GM06990 (cell line): ENCODE measurements at regions not wholly inside any gene's neighbourhood (a gene's known extent, or its start where the extent isn't known, plus 50 kb on each side); places are given as distances from the start of the nearest gene placed in this dataset.

Source experiments
- DNase-seq: peaks from one replicate; pipeline ENCODE4 v3.0.0-alpha.2; 2011; ENCODE audit not compliant: insufficient read length; ENCODE audit errors: extremely low read depth
- H3K27me3 ChIP-seq: replicated peaks from 2 replicates; pipeline ENCODE4 v1.6.0; 2011; ENCODE audit warnings: low read length; ENCODE audit not compliant: control insufficient read depth, insufficient read depth
- H3K36me3 ChIP-seq: 2 replicates; pipeline ENCODE4 v1.5.1; 2011; ENCODE audit warnings: low read length; ENCODE audit not compliant: control insufficient read depth, insufficient read depth
- H3K4me3 ChIP-seq: replicated peaks from 2 replicates; pipeline ENCODE4 v1.5.1; 2011; ENCODE audit warnings: low read depth, mild to moderate bottlenecking, control low read depth, low read length
- TF ChIP-seq, protein P1 (sequence below): IDR thresholded peaks from 2 replicates; pipeline ENCODE4 v1.5.1; 2011; ENCODE audit warnings: low read length, control low read depth, mild to moderate bottlenecking, inconsistent platforms; ENCODE audit not compliant: insufficient read depth, poor library complexity, severe bottlenecking

DNA sequence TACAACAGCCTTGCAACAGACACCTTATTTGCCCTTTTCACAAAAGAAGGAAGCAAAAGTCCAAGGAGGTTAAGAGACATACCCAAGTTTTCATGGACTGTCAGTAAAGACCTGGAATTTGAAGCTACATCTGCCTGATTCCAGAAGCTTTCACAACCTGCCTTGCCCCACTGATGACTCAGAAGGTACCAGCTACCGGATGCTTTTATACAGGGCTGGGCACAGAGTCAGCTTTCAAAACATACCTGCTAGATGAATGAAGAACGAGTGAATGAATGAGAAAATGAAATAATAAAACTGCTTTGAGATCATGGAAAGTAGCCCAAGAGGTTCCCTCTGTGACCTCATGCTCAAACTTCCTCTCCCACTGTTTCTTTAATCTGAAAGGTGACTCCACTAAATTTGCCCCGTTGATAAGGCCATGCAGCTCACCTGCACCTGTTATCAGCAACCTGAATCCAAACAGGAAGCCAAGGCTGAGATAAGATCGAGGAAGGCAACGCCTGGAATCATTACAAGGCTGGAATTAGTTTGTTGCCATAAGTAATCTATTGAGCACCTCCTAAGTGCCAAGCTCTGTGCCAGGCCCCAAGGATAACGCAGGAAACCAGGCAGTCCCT lies 151.5 kb downstream of the WDR11 start:
- no peaks in the 10 kb centered on the region for H3K27me3 ChIP-seq
- H3K36me3 ChIP-seq, result no peaks in the 10 kb centered on the region
- TF ChIP-seq, protein P1, sequence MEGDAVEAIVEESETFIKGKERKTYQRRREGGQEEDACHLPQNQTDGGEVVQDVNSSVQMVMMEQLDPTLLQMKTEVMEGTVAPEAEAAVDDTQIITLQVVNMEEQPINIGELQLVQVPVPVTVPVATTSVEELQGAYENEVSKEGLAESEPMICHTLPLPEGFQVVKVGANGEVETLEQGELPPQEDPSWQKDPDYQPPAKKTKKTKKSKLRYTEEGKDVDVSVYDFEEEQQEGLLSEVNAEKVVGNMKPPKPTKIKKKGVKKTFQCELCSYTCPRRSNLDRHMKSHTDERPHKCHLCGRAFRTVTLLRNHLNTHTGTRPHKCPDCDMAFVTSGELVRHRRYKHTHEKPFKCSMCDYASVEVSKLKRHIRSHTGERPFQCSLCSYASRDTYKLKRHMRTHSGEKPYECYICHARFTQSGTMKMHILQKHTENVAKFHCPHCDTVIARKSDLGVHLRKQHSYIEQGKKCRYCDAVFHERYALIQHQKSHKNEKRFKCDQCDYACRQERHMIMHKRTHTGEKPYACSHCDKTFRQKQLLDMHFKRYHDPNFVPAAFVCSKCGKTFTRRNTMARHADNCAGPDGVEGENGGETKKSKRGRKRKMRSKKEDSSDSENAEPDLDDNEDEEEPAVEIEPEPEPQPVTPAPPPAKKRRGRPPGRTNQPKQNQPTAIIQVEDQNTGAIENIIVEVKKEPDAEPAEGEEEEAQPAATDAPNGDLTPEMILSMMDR, result no peak
- no peak for DNase-seq
- no peak overlapping the region for H3K4me3 ChIP-seq

DNA sequence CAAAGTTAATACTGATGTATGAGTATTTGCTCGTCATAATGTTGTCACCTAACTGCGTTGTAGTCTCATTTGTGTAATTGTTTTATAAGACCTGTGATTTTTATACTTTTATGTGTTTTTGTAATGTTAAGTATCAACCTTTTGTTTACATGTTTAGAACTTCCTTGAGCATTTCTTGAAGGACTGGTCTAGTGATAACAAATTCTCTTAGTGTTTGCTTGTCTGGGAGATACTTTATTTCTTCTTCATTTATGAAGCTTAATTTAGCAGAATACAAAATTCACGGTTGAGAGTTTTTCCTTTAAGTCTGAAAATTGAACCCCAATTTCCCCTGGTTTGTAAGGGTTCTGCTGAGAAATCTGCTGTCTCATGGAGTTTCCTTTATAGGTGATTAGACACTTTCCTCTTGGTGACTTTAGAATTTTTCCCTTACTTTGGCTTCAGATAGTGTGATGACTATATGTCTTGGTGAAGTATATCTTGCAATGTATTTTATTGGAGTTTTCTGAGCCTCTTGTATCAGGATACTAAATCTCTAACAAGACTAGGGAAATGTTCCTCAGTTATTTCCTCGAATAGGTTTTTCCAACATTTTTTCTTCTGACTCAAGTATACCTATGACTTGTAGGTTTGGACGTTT lies 154.9 kb downstream of the WDR11 start:
- Histone ChIP-seq H3K27me3 (no peaks in the 10 kb centered on the region), H3K4me3 (no peak overlapping the region), H3K36me3 (no peaks in the 10 kb centered on the region)
- TF ChIP-seq, protein P1, result no peak
- DNase-seq, result no peak

DNA sequence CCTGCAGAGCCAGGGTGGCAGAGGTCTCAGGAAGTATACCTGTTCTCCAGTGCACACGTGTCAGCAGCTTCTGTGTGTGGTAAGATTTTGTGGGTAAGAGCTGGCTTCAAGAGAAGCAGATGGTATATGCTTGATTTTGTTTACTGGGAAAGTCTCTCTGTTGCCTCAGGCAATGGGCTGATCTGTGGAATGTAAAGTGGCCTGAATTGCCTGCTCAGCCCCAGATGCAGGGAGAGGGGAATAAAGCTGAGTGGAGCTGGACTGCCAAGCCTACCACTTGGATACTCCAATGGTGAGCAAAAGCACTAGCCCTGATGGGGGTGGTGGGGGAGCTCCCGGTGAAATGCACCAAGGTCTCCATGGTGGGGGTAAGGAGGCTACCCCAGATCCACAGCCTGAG lies 156.1 kb downstream of the WDR11 start:
- no peaks in the 10 kb centered on the region for H3K27me3 ChIP-seq
- DNase-seq, result no peak
- no peaks in the 10 kb centered on the region for H3K36me3 ChIP-seq
- TF ChIP-seq, protein P1, result no peak
- H3K4me3 ChIP-seq, result no peak overlapping the region

DNA sequence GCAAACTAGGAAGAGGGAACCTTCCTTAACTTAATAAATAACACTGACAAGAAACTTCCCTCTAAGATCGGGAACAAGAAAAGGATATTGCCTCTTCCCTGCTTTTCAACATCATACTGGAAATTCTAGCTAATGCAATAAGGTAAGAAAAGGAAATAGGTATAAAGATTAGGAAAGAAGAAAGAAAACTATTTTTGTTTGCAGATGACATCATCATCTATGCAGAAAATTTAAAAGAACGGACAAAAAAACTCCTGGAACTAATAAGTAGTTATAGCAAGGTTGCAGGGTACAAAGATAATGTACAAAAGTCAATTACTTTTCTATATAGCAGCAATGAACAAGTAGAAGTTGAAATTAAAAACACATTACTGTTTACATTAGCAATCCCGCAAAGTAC lies 164.8 kb downstream of the WDR11 start:
- TF ChIP-seq, protein P1, result no peak
- no peak overlapping the region for H3K4me3 ChIP-seq

DNA sequence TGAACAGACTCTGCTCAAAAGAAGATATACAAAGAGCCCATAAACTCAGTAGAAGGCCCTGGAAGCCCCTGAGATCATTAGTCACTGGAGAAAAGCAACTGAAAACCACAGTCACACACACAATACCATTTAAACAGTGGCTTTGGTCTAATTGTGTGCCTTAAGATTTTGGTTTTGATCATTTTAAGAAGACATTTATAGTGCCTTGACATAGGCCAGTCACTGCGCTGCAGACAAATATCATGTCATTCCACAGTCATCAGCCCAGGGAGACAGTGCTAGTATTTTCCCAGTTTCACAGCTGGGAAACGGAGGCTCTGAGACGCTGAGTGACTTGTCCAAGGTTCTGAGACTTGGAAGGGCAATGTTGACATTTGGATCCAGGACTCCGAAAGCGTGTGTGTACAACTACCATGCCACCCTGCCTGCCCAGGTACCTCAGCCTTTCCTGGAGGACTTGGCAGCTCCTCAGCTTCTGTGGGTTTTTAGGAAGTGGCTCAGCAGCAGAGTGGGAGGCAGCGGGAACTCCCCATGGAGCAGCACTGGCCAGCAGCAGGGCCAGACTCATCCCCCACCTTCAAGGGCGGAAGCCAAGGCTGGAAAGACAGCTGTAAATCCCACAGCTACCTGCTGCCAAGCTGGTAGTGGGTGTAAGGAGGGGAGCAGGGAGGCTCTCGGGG lies 173.9 kb downstream of the WDR11 start:
- Histone ChIP-seq H3K36me3 (no peaks in the 10 kb centered on the region), H3K27me3 (no peaks in the 10 kb centered on the region), H3K4me3 (no peak overlapping the region)
- TF ChIP-seq, protein P1, result no peak
- DNase-seq, result no peak

More for the DNA sequence above, 164.8 kb downstream of the WDR11 start:
- Histone ChIP-seq H3K27me3 (no peaks in the 10 kb centered on the region), H3K36me3 (no peaks in the 10 kb centered on the region)
- no peak for DNase-seq
